H1 (cell line): ENCODE measurements at regions not wholly inside any gene's neighbourhood (a gene's known extent, or its start where the extent isn't known, plus 50 kb on each side); places are given as distances from the start of the nearest gene placed in this dataset.

Source experiments
- CTCF ChIA-PET: fragments of 300-600 bp; sonication (Branson Sonifier 250); formaldehyde crosslinking; loops from one replicate; lab custom pipeline; 2021; ENCODE audit not compliant: partially characterized antibody; lab: Charles Lee
- POLR2A ChIA-PET: fragments of 300-600 bp; sonication (Branson Sonifier 250); formaldehyde crosslinking; loops from one replicate; lab custom pipeline; 2021; ENCODE audit warnings: inconsistent platforms; ENCODE audit not compliant: partially characterized antibody; lab: Charles Lee
- DNase-seq, 2 experiments: peaks; one replicate each; pipeline versions ENCODE4 v3.0.0 to v3.0.0-alpha.2; 2010 to 2022; ENCODE audit warnings: low spot score in 2 of 2, low read depth in 1 of 2, mixed read lengths in 1 of 2
- FAIRE-seq: peaks from 2 replicates; lab custom pipeline; 2011; peaks lifted over from hg19 to GRCh38; lab: Jason Lieb, UNC
- H2AFZ ChIP-seq: 2 replicates; pipeline ENCODE4 v1.8.1; 2012; ENCODE audit warnings: low read length, inconsistent platforms
- H2AK5ac ChIP-seq: 2 replicates; pipeline ENCODE4 v1.6.1; 2013; ENCODE audit warnings: low read depth, low read length
- H2BK120ac ChIP-seq: replicated peaks from 2 replicates; pipeline ENCODE3; 2013; ENCODE audit warnings: low read depth, low read length, inconsistent platforms
- H2BK12ac ChIP-seq: 2 replicates; pipeline ENCODE4 v1.6.1; 2013; ENCODE audit warnings: low read depth, low read length
- H2BK15ac ChIP-seq: 2 replicates; pipeline ENCODE4 v1.6.1; 2013; ENCODE audit warnings: low read length
- H2BK20ac ChIP-seq: 2 replicates; pipeline ENCODE4 v1.6.1; 2013; ENCODE audit warnings: low read length
- H2BK5ac ChIP-seq: 2 replicates; pipeline ENCODE4 v1.6.1; 2013; ENCODE audit warnings: low read depth, low read length
- H3K14ac ChIP-seq: 2 replicates; pipeline ENCODE4 v1.6.1; 2013; ENCODE audit warnings: inconsistent platforms; ENCODE audit not compliant: insufficient read length
- H3K18ac ChIP-seq: 2 replicates; pipeline ENCODE4 v1.6.1; 2013; ENCODE audit warnings: low read length; ENCODE audit errors: extremely low read depth
- H3K23ac ChIP-seq: 2 replicates; pipeline ENCODE4 v1.6.1; 2013; ENCODE audit warnings: inconsistent platforms; ENCODE audit not compliant: insufficient read length
- H3K23me2 ChIP-seq: 2 replicates; pipeline ENCODE4 v1.6.1; 2013; ENCODE audit warnings: low read depth, low read length
- H3K27ac ChIP-seq: 2 replicates; pipeline ENCODE4 v1.6.1; 2011; ENCODE audit warnings: low read depth, low read length, inconsistent platforms
- H3K27me3 ChIP-seq, 4 experiments: replicated peaks in 1 of 4; 1 replicate in 1 of 4; 2 replicates in 3 of 4; pipeline versions ENCODE4 v1.6.1 to v1.8.1; 2011 to 2013; ENCODE audit warnings: low read length in 3 of 4, mild to moderate bottlenecking in 3 of 4, inconsistent platforms in 2 of 4, mixed read lengths in 2 of 4, moderate library complexity in 1 of 4; ENCODE audit not compliant: control insufficient read depth in 3 of 4, insufficient read depth in 3 of 4; ENCODE audit errors: extremely low read depth in 1 of 4
- H3K36me3 ChIP-seq, 4 experiments: 2 replicates each; pipeline versions ENCODE4 v1.6.1 to v1.8.1; 2011 to 2013; ENCODE audit warnings: mild to moderate bottlenecking in 4 of 4, low read length in 3 of 4, moderate library complexity in 2 of 4, control low read depth in 1 of 4, inconsistent platforms in 1 of 4; ENCODE audit not compliant: insufficient read depth in 4 of 4, control insufficient read depth in 2 of 4
- H3K4ac ChIP-seq: replicated peaks from 2 replicates; pipeline ENCODE3; 2013; ENCODE audit warnings: low read length, low read depth, mixed read lengths, inconsistent platforms; ENCODE audit not compliant: insufficient read length
- H3K4me1 ChIP-seq, 4 experiments: replicated peaks in 1 of 4; 1 replicate in 1 of 4; 2 replicates in 3 of 4; pipeline versions ENCODE4 v1.6.1 to v1.8.1; 2011 to 2013; ENCODE audit warnings: low read length in 3 of 4, inconsistent platforms in 2 of 4, mixed read lengths in 1 of 4; ENCODE audit not compliant: insufficient read depth in 4 of 4, control insufficient read depth in 3 of 4
- H3K4me2 ChIP-seq, 2 experiments: 2 replicates each; pipeline versions ENCODE4 v1.6.1 to v1.8.1; 2011 to 2013; ENCODE audit warnings: low read depth in 2 of 2, low read length in 2 of 2, control low read depth in 1 of 2, inconsistent platforms in 1 of 2, mild to moderate bottlenecking in 1 of 2; ENCODE audit not compliant: insufficient read depth in 1 of 2
- H3K4me3 ChIP-seq, 4 experiments: fragments of 200-600, 300-600 bp in 1 of 4; sonication (generic), shearing (Covaris generic), sonication (Bioruptor Twin) in 1 of 4; 2 replicates each; pipeline versions ENCODE4 v1.5.1 to v1.8.1; 2011 to 2016; ENCODE audit warnings: low read length in 4 of 4, low read depth in 3 of 4, control low read depth in 2 of 4, inconsistent platforms in 2 of 4, mild to moderate bottlenecking in 2 of 4, mixed read lengths in 1 of 4, moderate library complexity in 1 of 4; ENCODE audit not compliant: insufficient read depth in 2 of 4; ENCODE audit errors: extremely low read depth in 1 of 4
- H3K56ac ChIP-seq: replicated peaks from 2 replicates; pipeline ENCODE3; 2013; ENCODE audit warnings: low read depth, mild to moderate bottlenecking, mixed read lengths, low read length, inconsistent platforms; ENCODE audit not compliant: insufficient read length
- H3K79me1 ChIP-seq: 2 replicates; pipeline ENCODE4 v1.6.1; 2013; ENCODE audit warnings: low read depth, low read length, control low read depth
- H3K79me2 ChIP-seq, 2 experiments: 2 replicates each; pipeline versions ENCODE4 v1.6.1 to v1.8.1; 2012 to 2013; ENCODE audit warnings: low read length in 2 of 2, mild to moderate bottlenecking in 2 of 2, inconsistent platforms in 1 of 2; ENCODE audit not compliant: insufficient read depth in 2 of 2, control insufficient read depth in 1 of 2
- H3K9ac ChIP-seq, 4 experiments: replicated peaks in 1 of 4; 1 replicate in 1 of 4; 2 replicates in 3 of 4; pipeline versions ENCODE4 v1.6.1 to v1.8.1; 2011 to 2013; ENCODE audit warnings: low read depth in 3 of 4, low read length in 3 of 4, control low read depth in 2 of 4, mild to moderate bottlenecking in 2 of 4, moderate library complexity in 2 of 4, inconsistent platforms in 1 of 4; ENCODE audit errors: extremely low read depth in 1 of 4
- H3K9me3 ChIP-seq, 2 experiments: 2 replicates each; pipeline versions ENCODE4 v1.6.1 to v1.8.1; 2012 to 2013; ENCODE audit warnings: mild to moderate bottlenecking in 2 of 2, moderate library complexity in 2 of 2, control low read depth in 1 of 2, inconsistent platforms in 1 of 2, low read depth in 1 of 2, low read length in 1 of 2, mixed read lengths in 1 of 2; ENCODE audit not compliant: insufficient read depth in 2 of 2
- H4K20me1 ChIP-seq, 2 experiments: replicated peaks in 1 of 2; 2 replicates each; pipeline versions ENCODE3 to v1.8.1; 2011 to 2013; ENCODE audit warnings: inconsistent platforms in 2 of 2, low read length in 2 of 2, mild to moderate bottlenecking in 1 of 2; ENCODE audit not compliant: insufficient read depth in 2 of 2, control insufficient read depth in 1 of 2
- H4K5ac ChIP-seq: 2 replicates; pipeline ENCODE4 v1.6.1; 2013; ENCODE audit warnings: low read length, low read depth, mixed read lengths, inconsistent platforms; ENCODE audit not compliant: insufficient read length
- H4K8ac ChIP-seq: 2 replicates; pipeline ENCODE4 v1.8.0; 2013; ENCODE audit warnings: mild to moderate bottlenecking, moderate library complexity, low read length, inconsistent platforms; ENCODE audit not compliant: insufficient read depth; ENCODE audit errors: extremely low read depth
- H4K91ac ChIP-seq: replicated peaks from 2 replicates; pipeline ENCODE3; 2013; ENCODE audit warnings: low read length, mixed read lengths, inconsistent platforms; ENCODE audit not compliant: insufficient read length
- ASH2L ChIP-seq: fragments of 200-600, 300-600 bp; sonication (generic); IDR thresholded peaks from one replicate; pipeline ENCODE4 v1.7.1; 2017; ENCODE audit warnings: low read length
- BRCA1 ChIP-seq: IDR thresholded peaks from 2 replicates; pipeline ENCODE4 v1.6.1; 2012; ENCODE audit warnings: low read depth, low read length, improper control_type of control experiment
- CHD1 ChIP-seq: IDR thresholded peaks from 2 replicates; pipeline ENCODE4 v1.6.1; 2012; ENCODE audit warnings: low read depth, low read length, improper control_type of control experiment
- E2F6 ChIP-seq: IDR thresholded peaks from 2 replicates; pipeline ENCODE4 v1.6.1; 2012; ENCODE audit warnings: inconsistent platforms
- EGR1 ChIP-seq: IDR thresholded peaks from 2 replicates; pipeline ENCODE4 v1.6.1; 2011; ENCODE audit warnings: low read depth, low read length, borderline replicate concordance
- NANOG ChIP-seq: IDR thresholded peaks from 2 replicates; pipeline ENCODE4 v1.6.1; 2011; ENCODE audit warnings: low read length, low read depth, mild to moderate bottlenecking, inconsistent platforms; ENCODE audit not compliant: insufficient read depth, poor library complexity, severe bottlenecking
- NRF1 ChIP-seq: IDR thresholded peaks from 2 replicates; pipeline ENCODE4 v1.6.1; 2011; ENCODE audit warnings: mild to moderate bottlenecking, low read depth, low read length, improper control_type of control experiment
- POLR2A ChIP-seq, 2 experiments: IDR thresholded peaks; 1 replicate in 1 of 2; 2 replicates in 1 of 2; pipeline ENCODE4 v1.6.1; 2011; ENCODE audit warnings: low read depth in 2 of 2, low read length in 2 of 2, mild to moderate bottlenecking in 2 of 2; ENCODE audit errors: control extremely low read depth in 1 of 2
- RNF2 ChIP-seq: fragments of 200-900, 300-1000 bp; sonication (generic); IDR thresholded peaks from 2 replicates; pipeline ENCODE4 v1.7.1; 2016; ENCODE audit warnings: borderline replicate concordance, low read depth, mild to moderate bottlenecking, antibody characterized with exemption, low read length; ENCODE audit not compliant: poor library complexity, severe bottlenecking; ENCODE audit errors: missing control alignments
- SIRT6 ChIP-seq: IDR thresholded peaks from one replicate; pipeline ENCODE4 v1.7.1; 2012; ENCODE audit warnings: low read length, inconsistent platforms
- SRF ChIP-seq: IDR thresholded peaks from 2 replicates; pipeline ENCODE4 v1.6.1; 2011; ENCODE audit warnings: mild to moderate bottlenecking, low read depth, low read length, moderate library complexity
- TEAD4 ChIP-seq: IDR thresholded peaks from 2 replicates; pipeline ENCODE4 v1.6.1; 2012; ENCODE audit warnings: low read depth, low read length, inconsistent platforms, mixed read lengths
- USF2 ChIP-seq: IDR thresholded peaks from 2 replicates; pipeline ENCODE4 v1.6.1; 2011; ENCODE audit warnings: low read length, improper control_type of control experiment
- ZNF274 ChIP-seq: IDR thresholded peaks from 2 replicates; pipeline ENCODE4 v1.7.0; 2012; ENCODE audit warnings: low read length, borderline replicate concordance; ENCODE audit errors: extremely low read depth
- WGBS, 2 experiments: shearing (Covaris generic) in 1 of 2; methylation state at CpG; one replicate each; pipeline versions ENCODE4 v1.1.6 to v1.1.7; 2013 to 2015; ENCODE audit warnings: low lambda C conversion rate in 2 of 2, mixed read lengths in 2 of 2, inconsistent platforms in 1 of 2, low coverage in 1 of 2, missing lambda C conversion rate in 1 of 2; ENCODE audit not compliant: insufficient replicate concordance in 2 of 2, insufficient coverage in 1 of 2, insufficient read length in 1 of 2; ENCODE audit errors: extremely low coverage in 1 of 2, missing lambda C conversion rate in 1 of 2; 5-methylcytosine and 5-hydroxymethylcytosine counted together

GRCh38 chr13:90502762-90503161 lies 844.7 kb upstream of the MIR17HG start:
- no peak overlapping the region for H3K18ac ChIP-seq
- H3K23me2 ChIP-seq: no peaks in the 10 kb centered on the region
- H3K9me3 ChIP-seq: no peaks in the 10 kb centered on the region
- no peak overlapping the region for H3K4me3 ChIP-seq
- no peaks in the 10 kb centered on the region for H4K20me1 ChIP-seq
- H3K27me3 ChIP-seq: no peaks in the 10 kb centered on the region
- WGBS, 2 experiments: 92% methylated on average over 2 of the region's 2 CpGs; no CpG with 5 or more reads in 1 of the 2 experiments
- H3K4ac ChIP-seq: no peak overlapping the region
- ChIA-PET POLR2A (no interaction called here), CTCF (interaction anchor here (0.5 to 1.0 kb wide), 2 partner anchors 15 to 398 kb away, joined by 3 read pairs; no protein-coding TSS in a partner anchor)
- no peak overlapping the region for H2BK12ac ChIP-seq
- H3K79me1 ChIP-seq: no peaks in the 10 kb centered on the region
- H2AFZ ChIP-seq: no peak overlapping the region
- no peak overlapping the region for H4K91ac ChIP-seq
- no peak overlapping the region for H3K14ac ChIP-seq
- DNase-seq (no peak), FAIRE-seq (no peak)
- H4K5ac ChIP-seq: no peak overlapping the region
- H3K4me2 ChIP-seq: no peak overlapping the region
- no peak overlapping the region for H2BK20ac ChIP-seq
- no peak overlapping the region for H2BK120ac ChIP-seq
- no peak overlapping the region for H3K23ac ChIP-seq
- no peak overlapping the region for H2BK5ac ChIP-seq
- H3K27ac ChIP-seq: no peak overlapping the region
- no peaks in the 10 kb centered on the region for H3K79me2 ChIP-seq
- H2BK15ac ChIP-seq: no peak overlapping the region
- no peak overlapping the region for H4K8ac ChIP-seq
- no peaks in the 10 kb centered on the region for H3K36me3 ChIP-seq
- no peak overlapping the region for H3K56ac ChIP-seq
- no peaks in the 10 kb centered on the region for H3K4me1 ChIP-seq
- TF ChIP-seq CHD1: no peak
- no peak for TF ChIP-seq ZNF274
- no peak for TF ChIP-seq TEAD4
- TF ChIP-seq SRF: no peak
- no peak for TF ChIP-seq ASH2L
- no peak for TF ChIP-seq USF2
- no peak for TF ChIP-seq BRCA1
- TF ChIP-seq POLR2A (IDR thresholded peaks at IDR 0.05; ENCODE audit: control extremely low read depth in 1 of 2, low read depth in 2 of 2, low read length in 2 of 2): no peak
- TF ChIP-seq EGR1: no peak
- no peak for TF ChIP-seq SIRT6
- TF ChIP-seq RNF2: no peak
- no peak for TF ChIP-seq NRF1
- TF ChIP-seq E2F6: no peak
- TF ChIP-seq NANOG: no peak
- H3K9ac ChIP-seq: no peak overlapping the region
- H2AK5ac ChIP-seq: no peak overlapping the region
